ENCODE measurements at regions not wholly inside any gene's neighbourhood (a gene's known extent, or its start where the extent isn't known, plus 50 kb on each side); places are given as distances from the start of the nearest gene placed in this dataset.

DNA sequence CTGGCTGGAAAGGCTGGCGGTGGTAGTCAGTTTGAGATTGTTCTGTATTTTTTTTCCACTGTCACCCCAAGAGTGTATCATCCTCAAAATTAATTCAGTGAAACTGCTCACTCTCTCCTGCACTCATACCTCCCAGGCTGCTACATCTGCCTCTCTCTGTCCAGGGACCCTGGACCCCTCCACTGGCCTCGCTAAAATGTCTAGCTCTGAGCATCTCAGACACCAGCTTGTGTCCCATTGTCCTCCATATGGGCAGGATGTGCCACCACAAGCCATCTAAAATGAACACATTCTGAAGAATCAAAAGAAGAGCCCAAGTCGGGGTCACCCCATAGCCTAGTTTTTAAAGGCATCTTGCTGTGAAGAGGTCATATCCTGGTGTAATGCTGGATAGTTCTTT is 345.5 kb upstream of the TSHZ3 start:
- TF ChIP-seq, protein P1, sequence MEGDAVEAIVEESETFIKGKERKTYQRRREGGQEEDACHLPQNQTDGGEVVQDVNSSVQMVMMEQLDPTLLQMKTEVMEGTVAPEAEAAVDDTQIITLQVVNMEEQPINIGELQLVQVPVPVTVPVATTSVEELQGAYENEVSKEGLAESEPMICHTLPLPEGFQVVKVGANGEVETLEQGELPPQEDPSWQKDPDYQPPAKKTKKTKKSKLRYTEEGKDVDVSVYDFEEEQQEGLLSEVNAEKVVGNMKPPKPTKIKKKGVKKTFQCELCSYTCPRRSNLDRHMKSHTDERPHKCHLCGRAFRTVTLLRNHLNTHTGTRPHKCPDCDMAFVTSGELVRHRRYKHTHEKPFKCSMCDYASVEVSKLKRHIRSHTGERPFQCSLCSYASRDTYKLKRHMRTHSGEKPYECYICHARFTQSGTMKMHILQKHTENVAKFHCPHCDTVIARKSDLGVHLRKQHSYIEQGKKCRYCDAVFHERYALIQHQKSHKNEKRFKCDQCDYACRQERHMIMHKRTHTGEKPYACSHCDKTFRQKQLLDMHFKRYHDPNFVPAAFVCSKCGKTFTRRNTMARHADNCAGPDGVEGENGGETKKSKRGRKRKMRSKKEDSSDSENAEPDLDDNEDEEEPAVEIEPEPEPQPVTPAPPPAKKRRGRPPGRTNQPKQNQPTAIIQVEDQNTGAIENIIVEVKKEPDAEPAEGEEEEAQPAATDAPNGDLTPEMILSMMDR (IDR thresholded peaks at IDR 0.05; ENCODE audit: low read depth, low read length, poor library complexity, severe bottlenecking) = no peak
- no peak for TF ChIP-seq EZH2phosphoT487 (IDR thresholded peaks at IDR 0.05; ENCODE audit: borderline replicate concordance, low read length)
